CD4-positive, alpha-beta T cell treated with Interleukin-17A for 1 hour (primary cell): ENCODE measurements at regions not wholly inside any gene's neighbourhood (a gene's known extent, or its start where the extent isn't known, plus 50 kb on each side); places are given as distances from the start of the nearest gene placed in this dataset.

ENCODE experiments used
- DNase-seq: peaks from one replicate; pipeline ENCODE4 v3.0.0-alpha.2; 2020

- peak; percentile 46 for DNase-seq
Measured at GRCh38 chr12:3950714-3951320, 77.6 kb upstream of the PARP11 start.

- DNase-seq: peak; percentile 76
Measured at GRCh38 chr12:3947781-3948180, 74.6 kb upstream of the PARP11 start.

- DNase-seq: no peak
Measured at GRCh38 chr12:3945671-3946070, 72.5 kb upstream of the PARP11 start.

- no peak for DNase-seq
Measured at GRCh38 chr12:3944620-3945019, 71.4 kb upstream of the PARP11 start.

- no peak for DNase-seq
Measured at GRCh38 chr12:3938042-3938544, 64.9 kb upstream of the PARP11 start.

GRCh38 chr12:3935078-3935477 lies 61.9 kb upstream of the PARP11 start:
- DNase-seq: peak; percentile 50

- no peak for DNase-seq
Measured at GRCh38 chr12:3933819-3934192, 60.6 kb upstream of the PARP11 start.

GRCh38 chr12:3933074-3933818 lies 60.0 kb upstream of the PARP11 start:
- peak; percentile 30 for DNase-seq

- no peak for DNase-seq
Measured at GRCh38 chr12:3931776-3932175, 58.6 kb upstream of the PARP11 start.

- peak; percentile 37 for DNase-seq
Measured at GRCh38 chr12:3931206-3931605, 58.0 kb upstream of the PARP11 start.

GRCh38 chr12:3929875-3930615 lies 56.8 kb upstream of the PARP11 start:
- DNase-seq: no peak

GRCh38 chr12:3928538-3929184 lies 55.5 kb upstream of the PARP11 start:
- DNase-seq: no peak

- DNase-seq: no peak
Measured at GRCh38 chr12:3925621-3926020, 52.4 kb upstream of the PARP11 start.

GRCh38 chr12:3924761-3925160 lies 51.6 kb upstream of the PARP11 start:
- no peak for DNase-seq

- no peak for DNase-seq
Measured at GRCh38 chr12:3923021-3923420, 49.8 kb upstream of the PARP11 start.
